ENCODE measurements at regions not wholly inside any gene's neighbourhood (a gene's known extent, or its start where the extent isn't known, plus 50 kb on each side); places are given as distances from the start of the nearest gene placed in this dataset.

GRCh38 chr1:182301026-182301436, 90.6 kb downstream of the GLUL start:
- Histone ChIP-seq H2BK12ac (ENCODE audit: insufficient read length, low read depth, low read length) (no peak overlapping the region), H4K5ac (ENCODE audit: insufficient read length, low read depth, low read length) (no peak overlapping the region), H3K14ac (ENCODE audit: insufficient read depth, low read length) (no peak overlapping the region), H2BK15ac (ENCODE audit: low read depth, low read length) (no peak overlapping the region), H2BK20ac (ENCODE audit: low read depth, low read length, poor library complexity, severe bottlenecking) (no peak overlapping the region), H2BK5ac (ENCODE audit: insufficient read length, low read length) (no peak overlapping the region), H3K4me2 (ENCODE audit: insufficient read depth, insufficient read length, low read length) (no peak overlapping the region), H3K56ac (ENCODE audit: insufficient read length, low read depth, low read length) (no peak overlapping the region), H3K79me2 (ENCODE audit: insufficient read depth, low read length) (no peaks in the 10 kb centered on the region), H4K91ac (ENCODE audit: insufficient read length, low read depth, low read length) (no peak overlapping the region), H3K9ac (ENCODE audit: extremely low read depth, insufficient read length, low read length) (no peak overlapping the region), H4K20me1 (ENCODE audit: control insufficient read depth, insufficient read depth, insufficient read length) (no peaks in the 10 kb centered on the region), H3K23me2 (ENCODE audit: insufficient read length, low read depth, low read length, poor library complexity, severe bottlenecking) (no peaks in the 10 kb centered on the region), H3K27me3 (ENCODE audit: insufficient read depth, low read length) (no peaks in the 10 kb centered on the region), H3K23ac (ENCODE audit: insufficient read length, low read depth, low read length) (no peak overlapping the region), H3K4me1 (ENCODE audit: insufficient read depth, low read length) (no peaks in the 10 kb centered on the region), H3K27ac (ENCODE audit: insufficient read length, low read depth, low read length) (no peak overlapping the region), H2AFZ (ENCODE audit: low read length) (no peak overlapping the region), H4K8ac (replicated peaks; ENCODE audit: insufficient read length, low read depth, low read length) (no peak overlapping the region), H3K9me3 (ENCODE audit: control insufficient read depth, low read depth, low read length) (no peaks in the 10 kb centered on the region), H2BK120ac (ENCODE audit: low read depth, low read length, poor library complexity, severe bottlenecking) (no peak overlapping the region), H2AK5ac (ENCODE audit: insufficient read length, low read length) (no peak overlapping the region), H3K4ac (ENCODE audit: low read depth, low read length) (no peak overlapping the region), H3K18ac (ENCODE audit: insufficient read length, low read depth, low read length) (no peak overlapping the region), H3T11ph (ENCODE audit: low read length) (no peak overlapping the region), H3K79me1 (ENCODE audit: insufficient read depth, low read depth, low read length, poor library complexity, severe bottlenecking) (no peaks in the 10 kb centered on the region)
- H3K36me3 Mint-ChIP-seq (ENCODE audit: insufficient read depth in 1 of 3, low read depth in 3 of 3): 0 out of 7 replicates have a peak, but pooled peaks cover 0 to 4% (median 0%) of the 10 kb centered on the region in 3 experiments
- no peak for TF ChIP-seq CTCF (conservative IDR thresholded peaks at IDR 0.05)
- H3K4me1 Mint-ChIP-seq: peaks cover 14 to 22% of the 10 kb centered on the region in 2 experiments
- no CpG with 5 or more reads among the region's 8 CpGs for WGBS (ENCODE audit: extremely low coverage, insufficient read length, low lambda C conversion rate)
- H3K4me3 Mint-ChIP-seq: no peak overlapping the region
- DNase-seq: no peak
- H3K27ac Mint-ChIP-seq: no peak overlapping the region
- peaks cover 0 to 4% of the 10 kb centered on the region in 2 experiments; a peak in 3 of 5 replicates for H3K9me3 Mint-ChIP-seq
- no peaks in the 10 kb centered on the region for H3K27me3 Mint-ChIP-seq (ENCODE audit: low read depth)

Measured in H9 (cell line).